Ovary (tissue), 3 donors: ENCODE measurements at regions not wholly inside any gene's neighbourhood (a gene's known extent, or its start where the extent isn't known, plus 50 kb on each side); places are given as distances from the start of the nearest gene placed in this dataset.
"Not testable (repeated sequence)": the region's sequence is repeated elsewhere in the genome, so short reads cannot be mapped to it uniquely, and the experiment has no call there.

Source experiments
- EP300 ChIP-seq: sonication (generic); formaldehyde crosslinking; IDR thresholded peaks from one replicate; pipeline ENCODE4 v1.6.1; 2017; ENCODE audit warnings: antibody characterized with exemption
- POLR2A ChIP-seq: fragments of 450-650 bp; IDR thresholded peaks from one replicate; pipeline ENCODE4 v1.6.1; 2017; ENCODE audit warnings: antibody characterized with exemption, mild to moderate bottlenecking, moderate library complexity
- TF ChIP-seq, protein P1 (sequence below), 3 donors: fragments of 450-650 bp in 2 of 3; fragments of 200-600 bp in 1 of 3; IDR thresholded peaks; one replicate each; pipeline versions ENCODE4 v1.5.1 to v1.8.0; 2016 to 2022; ENCODE audit warnings: antibody characterized with exemption in 3 of 3, mild to moderate bottlenecking in 1 of 3
- donor health status: DM: no; HTN: no; CAD: no.

DNA sequence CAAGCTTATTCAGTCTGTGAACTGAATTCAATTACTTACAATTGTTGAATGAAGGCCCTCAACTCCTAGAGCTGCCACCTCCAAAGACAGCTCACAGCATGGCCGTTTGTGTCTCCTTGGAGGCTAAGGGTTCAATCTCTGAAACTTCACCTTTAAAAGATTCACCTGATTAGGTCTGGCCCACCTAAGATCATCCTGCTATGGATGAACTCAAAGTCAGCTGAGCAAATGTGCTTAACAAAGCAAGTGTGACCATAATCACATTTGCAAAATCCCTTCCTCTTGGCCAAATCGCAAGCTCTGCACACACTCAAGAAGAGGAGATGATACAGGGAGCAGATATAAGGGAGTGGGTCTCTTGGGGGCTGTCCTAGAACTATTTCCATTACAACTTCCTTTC lies 105.0 kb upstream of the FAM90A1 start:
- not testable (repeated sequence) for TF ChIP-seq POLR2A, EP300
- TF ChIP-seq, protein P1, sequence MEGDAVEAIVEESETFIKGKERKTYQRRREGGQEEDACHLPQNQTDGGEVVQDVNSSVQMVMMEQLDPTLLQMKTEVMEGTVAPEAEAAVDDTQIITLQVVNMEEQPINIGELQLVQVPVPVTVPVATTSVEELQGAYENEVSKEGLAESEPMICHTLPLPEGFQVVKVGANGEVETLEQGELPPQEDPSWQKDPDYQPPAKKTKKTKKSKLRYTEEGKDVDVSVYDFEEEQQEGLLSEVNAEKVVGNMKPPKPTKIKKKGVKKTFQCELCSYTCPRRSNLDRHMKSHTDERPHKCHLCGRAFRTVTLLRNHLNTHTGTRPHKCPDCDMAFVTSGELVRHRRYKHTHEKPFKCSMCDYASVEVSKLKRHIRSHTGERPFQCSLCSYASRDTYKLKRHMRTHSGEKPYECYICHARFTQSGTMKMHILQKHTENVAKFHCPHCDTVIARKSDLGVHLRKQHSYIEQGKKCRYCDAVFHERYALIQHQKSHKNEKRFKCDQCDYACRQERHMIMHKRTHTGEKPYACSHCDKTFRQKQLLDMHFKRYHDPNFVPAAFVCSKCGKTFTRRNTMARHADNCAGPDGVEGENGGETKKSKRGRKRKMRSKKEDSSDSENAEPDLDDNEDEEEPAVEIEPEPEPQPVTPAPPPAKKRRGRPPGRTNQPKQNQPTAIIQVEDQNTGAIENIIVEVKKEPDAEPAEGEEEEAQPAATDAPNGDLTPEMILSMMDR (IDR thresholded peaks at IDR 0.05), result not testable (repeated sequence)
